ENCODE measurements at regions not wholly inside any gene's neighbourhood (a gene's known extent, or its start where the extent isn't known, plus 50 kb on each side); places are given as distances from the start of the nearest gene placed in this dataset.

DNA sequence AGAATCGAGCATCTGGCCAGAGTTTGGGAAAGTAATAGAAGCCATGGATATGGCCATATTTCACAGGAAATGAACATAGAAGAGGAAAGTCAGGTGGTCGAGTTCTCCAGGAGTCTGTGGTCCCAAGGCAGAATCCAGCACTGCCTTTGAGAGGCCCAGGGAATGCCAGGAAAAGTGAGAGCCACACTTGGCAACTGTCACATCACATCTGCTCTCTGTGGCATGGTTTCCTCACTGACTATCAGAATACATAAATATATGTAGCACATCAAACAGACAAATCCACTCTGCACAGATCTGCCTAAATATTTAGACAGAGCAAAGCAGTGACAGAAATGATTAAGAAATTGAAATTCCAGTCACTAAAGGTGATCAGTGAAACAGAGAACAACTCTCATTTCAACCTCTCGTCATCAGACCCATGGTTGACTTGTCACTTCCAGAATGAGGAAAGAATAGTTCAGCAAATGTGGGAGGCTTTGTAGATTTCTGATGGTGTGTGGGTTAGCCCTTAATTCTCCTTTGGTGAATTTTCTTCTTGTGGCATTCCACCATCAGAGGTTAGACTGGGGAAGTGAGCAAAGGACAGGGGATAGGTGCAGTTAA lies 58.8 kb upstream of the MAN1A2 start:
- TF ChIP-seq, protein P1, sequence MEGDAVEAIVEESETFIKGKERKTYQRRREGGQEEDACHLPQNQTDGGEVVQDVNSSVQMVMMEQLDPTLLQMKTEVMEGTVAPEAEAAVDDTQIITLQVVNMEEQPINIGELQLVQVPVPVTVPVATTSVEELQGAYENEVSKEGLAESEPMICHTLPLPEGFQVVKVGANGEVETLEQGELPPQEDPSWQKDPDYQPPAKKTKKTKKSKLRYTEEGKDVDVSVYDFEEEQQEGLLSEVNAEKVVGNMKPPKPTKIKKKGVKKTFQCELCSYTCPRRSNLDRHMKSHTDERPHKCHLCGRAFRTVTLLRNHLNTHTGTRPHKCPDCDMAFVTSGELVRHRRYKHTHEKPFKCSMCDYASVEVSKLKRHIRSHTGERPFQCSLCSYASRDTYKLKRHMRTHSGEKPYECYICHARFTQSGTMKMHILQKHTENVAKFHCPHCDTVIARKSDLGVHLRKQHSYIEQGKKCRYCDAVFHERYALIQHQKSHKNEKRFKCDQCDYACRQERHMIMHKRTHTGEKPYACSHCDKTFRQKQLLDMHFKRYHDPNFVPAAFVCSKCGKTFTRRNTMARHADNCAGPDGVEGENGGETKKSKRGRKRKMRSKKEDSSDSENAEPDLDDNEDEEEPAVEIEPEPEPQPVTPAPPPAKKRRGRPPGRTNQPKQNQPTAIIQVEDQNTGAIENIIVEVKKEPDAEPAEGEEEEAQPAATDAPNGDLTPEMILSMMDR (IDR thresholded peaks at IDR 0.05) = no peak
- no peak for TF ChIP-seq FOXJ3 (CRISPR knock-in tag; IDR thresholded peaks at IDR 0.05; ENCODE audit: borderline replicate concordance)
- no peak for TF ChIP-seq SMAD3 (CRISPR knock-in tag; IDR thresholded peaks at IDR 0.05; ENCODE audit: borderline replicate concordance)
- TF ChIP-seq ZNF423 (CRISPR knock-in tag; IDR thresholded peaks at IDR 0.05) = no peak
- TF ChIP-seq ETV6 (CRISPR knock-in tag; IDR thresholded peaks at IDR 0.05) = no peak
- TF ChIP-seq MLX (CRISPR knock-in tag; IDR thresholded peaks at IDR 0.05) = no peak
- no peak for TF ChIP-seq TEAD4 (CRISPR knock-in tag; IDR thresholded peaks at IDR 0.05)

Measured in WTC11 (cell line).